ENCODE measurements at regions not wholly inside any gene's neighbourhood (a gene's known extent, or its start where the extent isn't known, plus 50 kb on each side); places are given as distances from the start of the nearest gene placed in this dataset.
"Not testable (repeated sequence)": the region's sequence is repeated elsewhere in the genome, so short reads cannot be mapped to it uniquely, and the experiment has no call there.

DNA sequence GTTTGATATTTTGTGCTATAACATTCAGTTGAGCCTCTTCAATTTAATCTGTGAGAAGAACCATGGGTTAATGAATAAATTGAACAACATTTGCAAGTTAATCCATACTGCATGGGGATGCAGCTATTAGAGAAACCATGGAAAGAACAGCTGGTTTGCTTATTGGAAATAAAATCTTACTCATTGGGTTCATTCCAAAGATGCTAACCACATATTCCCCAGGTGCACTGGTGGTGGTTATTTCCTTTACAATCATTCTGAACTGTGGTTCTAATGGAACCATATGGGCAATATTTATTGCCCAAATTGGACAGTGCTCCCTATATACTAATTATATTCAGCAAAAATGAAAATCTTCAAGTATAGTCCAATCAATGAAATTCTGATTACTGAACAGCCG is 1200.4 kb upstream of the CDH2 start:
- Histone ChIP-seq H3K27me3 (ENCODE audit: insufficient read depth, poor library complexity, severe bottlenecking) (no peaks in the 10 kb centered on the region), H3K4me3 (replicated peaks; ENCODE audit: insufficient read depth, low read length) (no peak overlapping the region), H3K27ac (replicated peaks) (no peak overlapping the region)
- TF ChIP-seq SPI1 (IDR thresholded peaks at IDR 0.05; ENCODE audit: borderline replicate concordance, low read depth): no peak
- TF ChIP-seq, protein P1, sequence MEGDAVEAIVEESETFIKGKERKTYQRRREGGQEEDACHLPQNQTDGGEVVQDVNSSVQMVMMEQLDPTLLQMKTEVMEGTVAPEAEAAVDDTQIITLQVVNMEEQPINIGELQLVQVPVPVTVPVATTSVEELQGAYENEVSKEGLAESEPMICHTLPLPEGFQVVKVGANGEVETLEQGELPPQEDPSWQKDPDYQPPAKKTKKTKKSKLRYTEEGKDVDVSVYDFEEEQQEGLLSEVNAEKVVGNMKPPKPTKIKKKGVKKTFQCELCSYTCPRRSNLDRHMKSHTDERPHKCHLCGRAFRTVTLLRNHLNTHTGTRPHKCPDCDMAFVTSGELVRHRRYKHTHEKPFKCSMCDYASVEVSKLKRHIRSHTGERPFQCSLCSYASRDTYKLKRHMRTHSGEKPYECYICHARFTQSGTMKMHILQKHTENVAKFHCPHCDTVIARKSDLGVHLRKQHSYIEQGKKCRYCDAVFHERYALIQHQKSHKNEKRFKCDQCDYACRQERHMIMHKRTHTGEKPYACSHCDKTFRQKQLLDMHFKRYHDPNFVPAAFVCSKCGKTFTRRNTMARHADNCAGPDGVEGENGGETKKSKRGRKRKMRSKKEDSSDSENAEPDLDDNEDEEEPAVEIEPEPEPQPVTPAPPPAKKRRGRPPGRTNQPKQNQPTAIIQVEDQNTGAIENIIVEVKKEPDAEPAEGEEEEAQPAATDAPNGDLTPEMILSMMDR (IDR thresholded peaks at IDR 0.05; ENCODE audit: insufficient read depth, low read length): no peak
- no peak for DNase-seq (ENCODE audit: low read depth in 1 of 2, low spot score in 1 of 2)

DNA sequence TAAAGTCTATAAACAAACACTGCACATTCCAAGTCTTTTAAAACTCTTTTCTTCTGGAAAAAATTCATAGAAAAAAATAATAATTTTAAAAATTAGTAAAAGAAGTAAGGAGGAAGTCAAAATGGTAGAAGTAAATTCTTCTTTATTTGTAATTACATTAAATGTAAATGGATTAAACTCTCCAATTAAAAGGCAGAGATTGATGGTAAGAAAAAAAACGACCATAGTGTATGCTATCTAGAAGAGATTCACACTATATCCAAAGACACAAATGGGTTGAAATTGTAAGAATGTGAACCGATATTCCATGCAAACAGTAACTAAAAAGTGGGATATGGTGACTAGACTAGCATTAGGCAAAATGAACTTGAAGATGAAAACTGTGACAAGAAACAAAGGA is 1196.1 kb upstream of the CDH2 start:
- Histone ChIP-seq H3K27me3 (ENCODE audit: insufficient read depth, poor library complexity, severe bottlenecking) (no peaks in the 10 kb centered on the region), H3K27ac (replicated peaks) (no peak overlapping the region), H3K4me3 (replicated peaks; ENCODE audit: insufficient read depth, low read length) (no peak overlapping the region)
- no peak for DNase-seq (ENCODE audit: low read depth in 1 of 2, low spot score in 1 of 2)
- TF ChIP-seq, protein P2, sequence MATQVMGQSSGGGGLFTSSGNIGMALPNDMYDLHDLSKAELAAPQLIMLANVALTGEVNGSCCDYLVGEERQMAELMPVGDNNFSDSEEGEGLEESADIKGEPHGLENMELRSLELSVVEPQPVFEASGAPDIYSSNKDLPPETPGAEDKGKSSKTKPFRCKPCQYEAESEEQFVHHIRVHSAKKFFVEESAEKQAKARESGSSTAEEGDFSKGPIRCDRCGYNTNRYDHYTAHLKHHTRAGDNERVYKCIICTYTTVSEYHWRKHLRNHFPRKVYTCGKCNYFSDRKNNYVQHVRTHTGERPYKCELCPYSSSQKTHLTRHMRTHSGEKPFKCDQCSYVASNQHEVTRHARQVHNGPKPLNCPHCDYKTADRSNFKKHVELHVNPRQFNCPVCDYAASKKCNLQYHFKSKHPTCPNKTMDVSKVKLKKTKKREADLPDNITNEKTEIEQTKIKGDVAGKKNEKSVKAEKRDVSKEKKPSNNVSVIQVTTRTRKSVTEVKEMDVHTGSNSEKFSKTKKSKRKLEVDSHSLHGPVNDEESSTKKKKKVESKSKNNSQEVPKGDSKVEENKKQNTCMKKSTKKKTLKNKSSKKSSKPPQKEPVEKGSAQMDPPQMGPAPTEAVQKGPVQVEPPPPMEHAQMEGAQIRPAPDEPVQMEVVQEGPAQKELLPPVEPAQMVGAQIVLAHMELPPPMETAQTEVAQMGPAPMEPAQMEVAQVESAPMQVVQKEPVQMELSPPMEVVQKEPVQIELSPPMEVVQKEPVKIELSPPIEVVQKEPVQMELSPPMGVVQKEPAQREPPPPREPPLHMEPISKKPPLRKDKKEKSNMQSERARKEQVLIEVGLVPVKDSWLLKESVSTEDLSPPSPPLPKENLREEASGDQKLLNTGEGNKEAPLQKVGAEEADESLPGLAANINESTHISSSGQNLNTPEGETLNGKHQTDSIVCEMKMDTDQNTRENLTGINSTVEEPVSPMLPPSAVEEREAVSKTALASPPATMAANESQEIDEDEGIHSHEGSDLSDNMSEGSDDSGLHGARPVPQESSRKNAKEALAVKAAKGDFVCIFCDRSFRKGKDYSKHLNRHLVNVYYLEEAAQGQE (IDR thresholded peaks at IDR 0.05; ENCODE audit: insufficient replicate concordance, low read depth): no peak

DNA sequence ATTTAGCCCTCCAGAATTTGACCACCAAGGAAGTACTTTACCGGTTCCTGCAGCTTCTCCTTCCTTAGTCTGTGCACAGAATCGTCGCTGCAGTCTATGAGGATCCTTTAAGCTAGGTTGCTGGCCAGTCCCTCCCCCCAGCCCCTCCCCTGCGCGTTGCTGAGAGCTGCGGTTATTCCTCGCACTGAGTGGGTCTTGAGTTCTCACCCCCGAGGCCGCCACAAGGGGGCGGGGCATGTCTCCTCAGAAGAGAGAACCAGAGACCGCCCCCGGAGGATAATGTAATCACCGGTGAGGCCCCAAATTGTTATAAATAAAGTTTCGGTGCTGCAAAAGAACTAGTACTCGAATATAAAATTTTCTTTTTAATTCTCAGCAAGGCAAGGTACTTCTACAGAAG is 1184.9 kb upstream of the CDH2 start:
- H3K27ac ChIP-seq (replicated peaks): no peak overlapping the region
- TF ChIP-seq POLR2AphosphoS5 (IDR thresholded peaks at IDR 0.05; ENCODE audit: low read depth): no peak
- TF ChIP-seq GABPA (IDR thresholded peaks at IDR 0.05; ENCODE audit: low read depth): no peak
- no peak for TF ChIP-seq SPI1 (IDR thresholded peaks at IDR 0.05; ENCODE audit: borderline replicate concordance, low read depth)
- TF ChIP-seq, protein P2 (IDR thresholded peaks at IDR 0.05; ENCODE audit: insufficient replicate concordance, low read depth): no peak
- TF ChIP-seq, protein P1 (IDR thresholded peaks at IDR 0.05; ENCODE audit: insufficient read depth, low read length): no peak
- H3K4me3 ChIP-seq (replicated peaks; ENCODE audit: insufficient read depth, low read length): no peak overlapping the region
- H3K27me3 ChIP-seq (ENCODE audit: insufficient read depth, poor library complexity, severe bottlenecking): no peaks in the 10 kb centered on the region
- DNase-seq (ENCODE audit: low read depth in 1 of 2, low spot score in 1 of 2): no peak

DNA sequence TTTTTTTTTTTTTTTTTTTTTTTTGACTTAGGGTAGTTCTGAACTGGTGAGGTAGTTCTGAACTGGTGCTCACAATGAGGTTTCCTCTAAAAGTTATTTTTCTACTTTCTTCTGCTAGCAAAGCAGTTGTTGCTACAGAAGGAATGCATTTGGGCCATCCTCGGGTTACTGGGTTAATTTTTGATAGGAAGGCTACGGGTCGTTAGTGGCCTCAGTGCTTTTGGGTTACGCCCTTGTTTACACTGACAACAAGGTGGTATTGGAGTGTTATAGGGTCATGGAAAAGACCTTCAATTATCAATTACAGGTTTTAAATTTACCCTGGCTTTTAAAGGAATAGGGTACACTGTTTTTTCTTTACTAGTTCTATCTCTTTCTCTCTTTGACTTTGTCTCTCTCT is 1183.7 kb upstream of the CDH2 start:
- DNase-seq (ENCODE audit: low read depth in 1 of 2, low spot score in 1 of 2); H3K27me3 ChIP-seq (ENCODE audit: insufficient read depth, poor library complexity, severe bottlenecking); H3K4me3 ChIP-seq (replicated peaks; ENCODE audit: insufficient read depth, low read length): not testable (repeated sequence)

DNA sequence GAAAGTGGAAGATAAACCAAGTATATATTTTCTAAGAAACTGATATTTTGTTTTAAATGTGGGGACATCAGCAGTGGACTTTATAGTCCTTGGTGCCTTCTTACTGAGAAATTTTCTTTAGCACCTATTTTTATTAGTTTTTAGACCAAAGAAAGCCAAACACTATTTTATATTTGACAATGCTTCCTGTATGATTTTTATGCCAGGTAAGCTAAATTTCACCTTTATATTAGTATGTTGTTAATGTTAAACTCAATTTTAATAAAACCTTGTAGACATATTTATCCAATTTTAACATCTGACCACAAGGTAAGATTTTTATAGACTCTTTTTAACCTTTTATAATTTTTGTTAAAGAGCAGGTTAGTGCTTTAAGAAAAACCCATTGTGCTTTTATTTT is 1182.3 kb upstream of the CDH2 start:
- H3K27me3 ChIP-seq (ENCODE audit: insufficient read depth, poor library complexity, severe bottlenecking); H3K4me3 ChIP-seq (replicated peaks; ENCODE audit: insufficient read depth, low read length); H3K27ac ChIP-seq (replicated peaks); DNase-seq (ENCODE audit: low read depth in 1 of 2, low spot score in 1 of 2): not testable (repeated sequence)

More for the DNA sequence above, 1183.7 kb upstream of the CDH2 start:
- H3K27ac ChIP-seq (replicated peaks): not testable (repeated sequence)

DNA sequence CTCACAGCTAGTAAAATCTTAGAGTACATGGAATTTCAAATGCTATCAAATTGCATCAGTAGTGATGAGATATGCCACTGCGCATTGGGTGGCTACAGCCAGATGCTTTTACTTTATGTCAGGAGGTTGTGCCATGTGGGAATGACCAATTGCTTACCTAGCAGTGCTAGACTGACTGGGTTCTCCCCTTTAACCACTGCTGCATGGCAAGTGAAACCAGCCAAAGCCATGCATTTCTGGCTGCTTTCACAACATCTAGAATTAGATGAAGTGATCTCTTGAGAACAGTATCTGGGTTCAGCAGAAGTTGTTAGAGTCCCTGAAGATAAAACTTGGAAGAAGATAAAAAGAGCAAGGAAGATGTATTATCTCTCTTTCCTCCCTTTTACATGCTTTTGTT is 1174.2 kb upstream of the CDH2 start:
- Histone ChIP-seq H3K27me3 (ENCODE audit: insufficient read depth, poor library complexity, severe bottlenecking) (no peaks in the 10 kb centered on the region), H3K4me3 (replicated peaks; ENCODE audit: insufficient read depth, low read length) (no peak overlapping the region), H3K27ac (replicated peaks) (no peak overlapping the region)
- no peak for TF ChIP-seq POLR2AphosphoS5 (IDR thresholded peaks at IDR 0.05; ENCODE audit: low read depth)
- no peak for TF ChIP-seq GABPA (IDR thresholded peaks at IDR 0.05; ENCODE audit: low read depth)
- TF ChIP-seq, protein P2 (IDR thresholded peaks at IDR 0.05; ENCODE audit: insufficient replicate concordance, low read depth): no peak
- TF ChIP-seq, protein P1 (IDR thresholded peaks at IDR 0.05; ENCODE audit: insufficient read depth, low read length): no peak
- TF ChIP-seq SPI1 (IDR thresholded peaks at IDR 0.05; ENCODE audit: borderline replicate concordance, low read depth): no peak
- no peak for DNase-seq (ENCODE audit: low read depth in 1 of 2, low spot score in 1 of 2)
